ENCODE measurements at regions not wholly inside any gene's neighbourhood (a gene's known extent, or its start where the extent isn't known, plus 50 kb on each side); places are given as distances from the start of the nearest gene placed in this dataset.

DNA sequence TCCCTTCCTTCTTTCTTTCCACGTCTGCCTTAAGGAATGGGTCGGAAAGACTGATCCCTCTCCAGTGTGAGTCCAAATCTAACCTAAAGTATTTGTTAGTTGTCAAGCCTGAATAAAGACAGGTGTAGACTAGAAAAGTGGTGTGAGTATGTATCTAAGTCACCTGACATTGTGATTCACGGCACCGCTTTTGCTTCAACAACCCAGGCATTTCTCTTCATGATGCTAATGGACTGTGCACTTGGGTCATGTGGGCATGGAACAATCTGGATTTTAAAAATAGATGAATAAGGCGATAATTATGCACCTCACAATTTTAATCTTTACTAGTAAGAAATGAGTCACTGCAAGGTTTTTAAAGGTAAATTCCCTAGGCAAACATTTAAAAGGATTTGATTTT lies 107.5 kb downstream of the LIPG start:
- TF ChIP-seq PPARA (CRISPR knock-in tag; IDR thresholded peaks at IDR 0.05; ENCODE audit: borderline replicate concordance) = no peak
- TF ChIP-seq CSRNP3 (CRISPR knock-in tag; IDR thresholded peaks at IDR 0.05) = no peak
- TF ChIP-seq ISL1 (CRISPR knock-in tag; IDR thresholded peaks at IDR 0.05) = no peak
- TF ChIP-seq TCF4 (CRISPR knock-in tag; IDR thresholded peaks at IDR 0.05; ENCODE audit: borderline replicate concordance) = no peak
- TF ChIP-seq, protein P1, sequence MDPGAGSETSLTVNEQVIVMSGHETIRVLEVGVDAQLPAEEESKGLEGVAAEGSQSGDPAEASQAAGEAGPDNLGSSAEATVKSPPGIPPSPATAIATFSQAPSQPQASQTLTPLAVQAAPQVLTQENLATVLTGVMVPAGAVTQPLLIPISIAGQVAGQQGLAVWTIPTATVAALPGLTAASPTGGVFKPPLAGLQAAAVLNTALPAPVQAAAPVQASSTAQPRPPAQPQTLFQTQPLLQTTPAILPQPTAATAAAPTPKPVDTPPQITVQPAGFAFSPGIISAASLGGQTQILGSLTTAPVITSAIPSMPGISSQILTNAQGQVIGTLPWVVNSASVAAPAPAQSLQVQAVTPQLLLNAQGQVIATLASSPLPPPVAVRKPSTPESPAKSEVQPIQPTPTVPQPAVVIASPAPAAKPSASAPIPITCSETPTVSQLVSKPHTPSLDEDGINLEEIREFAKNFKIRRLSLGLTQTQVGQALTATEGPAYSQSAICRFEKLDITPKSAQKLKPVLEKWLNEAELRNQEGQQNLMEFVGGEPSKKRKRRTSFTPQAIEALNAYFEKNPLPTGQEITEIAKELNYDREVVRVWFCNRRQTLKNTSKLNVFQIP (CRISPR knock-in tag; IDR thresholded peaks at IDR 0.05; ENCODE audit: borderline replicate concordance, low read depth) = no peak
- no peak for TF ChIP-seq GLIS3 (CRISPR knock-in tag; IDR thresholded peaks at IDR 0.05)
- TF ChIP-seq, protein P2, sequence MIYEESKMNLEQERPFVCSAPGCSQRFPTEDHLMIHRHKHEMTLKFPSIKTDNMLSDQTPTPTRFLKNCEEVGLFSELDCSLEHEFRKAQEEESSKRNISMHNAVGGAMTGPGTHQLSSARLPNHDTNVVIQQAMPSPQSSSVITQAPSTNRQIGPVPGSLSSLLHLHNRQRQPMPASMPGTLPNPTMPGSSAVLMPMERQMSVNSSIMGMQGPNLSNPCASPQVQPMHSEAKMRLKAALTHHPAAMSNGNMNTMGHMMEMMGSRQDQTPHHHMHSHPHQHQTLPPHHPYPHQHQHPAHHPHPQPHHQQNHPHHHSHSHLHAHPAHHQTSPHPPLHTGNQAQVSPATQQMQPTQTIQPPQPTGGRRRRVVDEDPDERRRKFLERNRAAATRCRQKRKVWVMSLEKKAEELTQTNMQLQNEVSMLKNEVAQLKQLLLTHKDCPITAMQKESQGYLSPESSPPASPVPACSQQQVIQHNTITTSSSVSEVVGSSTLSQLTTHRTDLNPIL (CRISPR knock-in tag; IDR thresholded peaks at IDR 0.05; ENCODE audit: low read depth) = no peak
- no peak for TF ChIP-seq BACH2 (CRISPR knock-in tag; IDR thresholded peaks at IDR 0.05; ENCODE audit: borderline replicate concordance)
- TF ChIP-seq TSHZ2 (CRISPR knock-in tag; IDR thresholded peaks at IDR 0.05) = no peak
- TF ChIP-seq ZFP3 (CRISPR knock-in tag; IDR thresholded peaks at IDR 0.05) = no peak
- no peak for TF ChIP-seq SNAI2 (CRISPR knock-in tag; IDR thresholded peaks at IDR 0.05)
- TF ChIP-seq ZNF565 (CRISPR knock-in tag; conservative IDR thresholded peaks at IDR 0.05; ENCODE audit: low read depth) = no peak
- TF ChIP-seq, protein P3, sequence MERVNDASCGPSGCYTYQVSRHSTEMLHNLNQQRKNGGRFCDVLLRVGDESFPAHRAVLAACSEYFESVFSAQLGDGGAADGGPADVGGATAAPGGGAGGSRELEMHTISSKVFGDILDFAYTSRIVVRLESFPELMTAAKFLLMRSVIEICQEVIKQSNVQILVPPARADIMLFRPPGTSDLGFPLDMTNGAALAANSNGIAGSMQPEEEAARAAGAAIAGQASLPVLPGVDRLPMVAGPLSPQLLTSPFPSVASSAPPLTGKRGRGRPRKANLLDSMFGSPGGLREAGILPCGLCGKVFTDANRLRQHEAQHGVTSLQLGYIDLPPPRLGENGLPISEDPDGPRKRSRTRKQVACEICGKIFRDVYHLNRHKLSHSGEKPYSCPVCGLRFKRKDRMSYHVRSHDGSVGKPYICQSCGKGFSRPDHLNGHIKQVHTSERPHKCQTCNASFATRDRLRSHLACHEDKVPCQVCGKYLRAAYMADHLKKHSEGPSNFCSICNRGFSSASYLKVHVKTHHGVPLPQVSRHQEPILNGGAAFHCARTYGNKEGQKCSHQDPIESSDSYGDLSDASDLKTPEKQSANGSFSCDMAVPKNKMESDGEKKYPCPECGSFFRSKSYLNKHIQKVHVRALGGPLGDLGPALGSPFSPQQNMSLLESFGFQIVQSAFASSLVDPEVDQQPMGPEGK (CRISPR knock-in tag; IDR thresholded peaks at IDR 0.05; ENCODE audit: borderline replicate concordance) = no peak
- TF ChIP-seq ZFP30 (CRISPR knock-in tag; IDR thresholded peaks at IDR 0.05) = no peak
- no peak for TF ChIP-seq OSR1 (CRISPR knock-in tag; IDR thresholded peaks at IDR 0.05)
- no peak for TF ChIP-seq ZNF8 (CRISPR knock-in tag; IDR thresholded peaks at IDR 0.05)
- no peak for TF ChIP-seq ZNF70 (CRISPR knock-in tag; IDR thresholded peaks at IDR 0.05)
- no peak for TF ChIP-seq ARNTL (CRISPR knock-in tag; IDR thresholded peaks at IDR 0.05; ENCODE audit: borderline replicate concordance, low read depth)
- TF ChIP-seq CSDC2 (CRISPR knock-in tag; IDR thresholded peaks at IDR 0.05) = no peak
- TF ChIP-seq ZC3H10 (CRISPR knock-in tag; IDR thresholded peaks at IDR 0.05) = no peak
- ATAC-seq = no peak

GRCh38 chr18:49668574-49669275 lies 106.9 kb downstream of the LIPG start:
- TF ChIP-seq RARB (CRISPR knock-in tag; IDR thresholded peaks at IDR 0.05) (no peak), PPARA (CRISPR knock-in tag; IDR thresholded peaks at IDR 0.05; ENCODE audit: borderline replicate concordance) (no peak), CSDC2 (CRISPR knock-in tag; IDR thresholded peaks at IDR 0.05) (no peak), OSR1 (CRISPR knock-in tag; IDR thresholded peaks at IDR 0.05) (no peak), ISL1 (CRISPR knock-in tag; IDR thresholded peaks at IDR 0.05) (no peak)
- TF ChIP-seq, protein P1 (CRISPR knock-in tag; IDR thresholded peaks at IDR 0.05; ENCODE audit: borderline replicate concordance, low read depth) = no peak
- no peak for ATAC-seq

Data from SK-N-SH treated with all-trans-retinoic acid at 6 μM for 48 hours (cell line).